AML-193 (cell line): ENCODE measurements at regions not wholly inside any gene's neighbourhood (a gene's known extent, or its start where the extent isn't known, plus 50 kb on each side); places are given as distances from the start of the nearest gene placed in this dataset.

Experiments used
- DNase-seq, 2 experiments: peaks; one replicate each; lab custom pipeline; 2025; lab: John Stamatoyannopoulos, UW

DNA sequence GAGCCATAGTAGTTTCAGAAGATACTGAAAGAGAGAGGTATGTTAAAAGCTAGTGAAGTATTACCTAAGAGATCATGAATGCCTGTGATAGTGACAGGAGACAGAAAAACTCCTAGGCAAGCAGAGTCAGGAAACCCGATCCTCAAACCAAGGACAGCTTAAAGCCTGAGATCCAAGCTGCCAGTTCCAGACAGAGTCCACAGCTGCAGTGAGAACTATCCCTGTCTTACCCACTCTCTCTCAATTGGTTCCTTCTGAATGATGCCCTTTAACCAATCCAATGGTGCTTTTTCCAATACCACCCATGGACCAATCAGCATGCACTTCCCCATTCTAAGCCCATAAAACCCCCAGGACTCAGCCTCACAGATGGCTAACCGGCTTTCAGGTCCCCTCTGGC, 90.4 kb upstream of the PCDH10 start:
- no peak for DNase-seq

DNA sequence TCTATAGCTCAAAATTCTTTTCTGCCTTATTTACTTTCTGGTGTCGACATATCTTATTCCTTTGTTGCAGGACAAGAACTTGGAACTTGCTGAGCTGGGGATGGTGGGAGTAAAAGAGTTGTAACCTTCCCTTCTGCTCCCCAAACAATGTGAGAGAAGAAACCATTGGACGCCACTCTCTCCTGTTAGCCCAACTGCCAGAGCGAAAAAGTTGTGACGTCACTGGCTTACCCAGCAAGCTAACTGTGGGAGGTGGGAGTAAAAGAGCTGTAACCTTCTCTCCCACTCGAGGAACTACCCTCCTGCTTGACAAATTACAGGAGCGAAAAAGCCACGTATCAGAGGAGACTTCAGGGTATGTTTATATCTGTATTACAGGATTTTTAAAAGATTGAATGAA, 90.0 kb upstream of the PCDH10 start:
- DNase-seq: no peak

DNA sequence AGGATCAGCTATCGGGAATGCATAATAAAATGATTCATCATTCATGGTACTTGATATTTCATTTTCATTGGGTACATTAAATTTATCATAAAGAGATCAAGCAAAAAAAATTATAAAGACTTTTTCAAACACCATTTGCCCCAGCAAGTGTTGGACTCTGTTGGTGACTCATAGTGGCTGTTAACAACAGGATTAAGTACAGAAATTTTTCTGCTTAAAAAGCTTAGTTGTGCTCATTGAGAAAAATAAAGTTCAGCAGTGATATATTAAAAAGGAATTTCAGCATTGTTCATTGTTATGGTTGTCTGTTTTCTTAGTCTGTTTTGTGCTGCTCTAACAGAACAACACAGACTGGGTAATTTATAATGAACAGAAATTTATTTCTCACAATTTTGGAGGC, 86.2 kb upstream of the PCDH10 start:
- DNase-seq: no peak

DNA sequence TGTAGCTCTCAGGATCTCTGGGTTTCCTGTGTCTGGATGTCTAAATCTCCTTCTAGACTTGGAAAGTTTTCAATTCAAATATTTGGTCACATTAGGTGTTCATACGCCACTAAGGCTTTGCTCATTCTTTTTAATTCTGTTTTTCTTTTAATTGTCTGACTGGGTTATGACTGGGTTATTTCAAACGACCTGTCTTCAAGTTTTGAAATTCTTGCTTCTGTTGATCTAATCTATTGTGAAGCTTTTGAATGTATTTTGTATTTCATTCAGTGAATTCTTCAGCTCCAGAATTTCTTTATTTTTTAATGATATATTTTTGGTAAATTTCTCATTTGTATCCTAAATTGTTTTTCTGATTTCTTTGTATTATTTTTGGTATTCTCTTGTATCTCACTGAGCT, 81.0 kb upstream of the PCDH10 start:
- DNase-seq: no peak

DNA sequence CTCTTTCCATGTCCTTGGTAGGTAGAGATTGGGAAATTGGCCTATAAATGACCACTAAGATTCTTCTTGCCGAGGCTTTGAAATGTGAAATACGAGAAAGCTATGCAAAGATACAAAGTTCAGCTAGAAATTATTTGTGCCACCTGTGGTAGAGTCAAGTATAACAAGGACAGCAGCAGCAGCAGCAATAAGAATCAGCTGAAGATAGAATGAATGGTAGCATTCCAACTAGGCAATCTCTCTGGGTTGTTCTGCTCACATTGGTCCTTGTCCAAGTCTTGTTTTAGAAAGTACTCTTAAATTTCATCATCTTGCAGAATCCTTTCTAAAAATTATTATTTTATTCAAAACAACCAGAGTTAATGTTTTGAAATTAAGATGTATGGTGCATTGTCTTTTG, 67.8 kb upstream of the PCDH10 start:
- no peak for DNase-seq

DNA sequence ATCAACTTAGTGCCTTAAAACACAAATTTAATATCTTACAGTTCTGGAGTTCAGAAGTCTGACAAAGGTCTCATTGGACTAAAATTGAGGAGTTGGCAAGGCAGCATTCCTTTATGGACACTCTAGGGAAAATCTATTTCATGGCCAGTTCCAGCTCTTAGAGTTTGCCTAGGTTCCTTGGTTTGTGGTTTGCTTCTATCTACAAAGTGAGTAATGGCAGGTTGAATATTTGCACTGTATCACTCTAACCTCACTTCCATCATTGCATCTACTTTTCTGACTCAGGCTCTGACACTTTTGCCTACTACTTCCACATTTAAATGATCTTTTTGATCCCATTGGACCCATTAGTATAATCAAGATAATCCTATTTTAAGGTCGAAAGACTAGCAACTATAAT, 64.7 kb upstream of the PCDH10 start:
- DNase-seq: no peak

DNA sequence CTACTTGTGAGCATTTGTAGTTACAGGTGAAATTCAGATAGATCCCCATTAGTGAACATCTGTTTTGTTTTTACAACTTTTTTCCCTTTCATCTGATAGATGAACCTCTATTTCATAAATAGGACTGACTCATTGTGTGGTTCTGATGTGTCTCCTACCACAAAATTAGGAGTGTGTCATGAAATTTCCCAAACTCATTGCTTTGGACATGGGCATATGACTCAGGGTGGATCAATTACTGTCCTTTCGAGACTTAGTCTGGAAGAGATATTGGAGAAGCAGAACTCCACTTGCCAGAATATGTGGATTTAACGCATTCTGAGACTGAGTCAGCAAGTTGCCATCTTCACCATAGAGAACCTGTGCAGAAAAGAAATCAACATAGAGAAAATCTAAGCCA, 53.5 kb upstream of the PCDH10 start:
- DNase-seq: no peak

DNA sequence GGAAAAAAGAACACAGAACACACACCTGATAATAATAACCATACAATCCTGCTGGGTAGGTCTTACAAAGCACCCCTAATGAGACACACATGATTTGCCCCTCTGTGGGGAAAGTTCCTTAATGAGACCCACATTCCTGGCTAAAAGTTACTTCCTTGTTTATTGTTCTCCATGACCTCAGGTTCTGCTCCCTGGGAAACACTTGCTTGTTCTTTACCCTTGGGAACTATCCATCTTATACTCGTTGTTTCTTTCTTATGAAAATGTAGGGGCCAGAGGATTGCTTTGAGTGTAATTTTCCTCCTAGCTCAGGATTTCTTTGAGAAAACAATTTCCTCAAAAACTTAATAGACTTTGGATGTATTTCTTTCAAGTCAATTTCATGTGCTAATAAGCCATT, 52.1 kb upstream of the PCDH10 start:
- no peak for DNase-seq
